ENCODE measurements at regions not wholly inside any gene's neighbourhood (a gene's known extent, or its start where the extent isn't known, plus 50 kb on each side); places are given as distances from the start of the nearest gene placed in this dataset.

GRCh38 chr17:53949473-53950090 is 126.9 kb downstream of the KIF2B start:
- H3K27me3 ChIP-seq = no peaks in the 10 kb centered on the region
- no peaks in the 10 kb centered on the region for H3K4me1 ChIP-seq
- no peak overlapping the region for H3K27ac ChIP-seq
- H3K9me3 ChIP-seq (replicated peaks) = no peaks in the 10 kb centered on the region
- H3K4me3 ChIP-seq = no peak overlapping the region
- DNase-seq = no peak
- H3K36me3 ChIP-seq = no peaks in the 10 kb centered on the region

GRCh38 chr17:53950207-53950857 is 127.6 kb downstream of the KIF2B start:
- H3K27ac ChIP-seq = no peak overlapping the region
- no peaks in the 10 kb centered on the region for H3K9me3 ChIP-seq (replicated peaks)
- DNase-seq = peak in 1 of 2 experiments; percentile 24
- H3K4me1 ChIP-seq = no peaks in the 10 kb centered on the region
- H3K27me3 ChIP-seq = no peaks in the 10 kb centered on the region
- no peak overlapping the region for H3K4me3 ChIP-seq
- H3K36me3 ChIP-seq = no peaks in the 10 kb centered on the region

- Histone ChIP-seq H3K27ac (no peak overlapping the region), H3K36me3 (no peaks in the 10 kb centered on the region), H3K27me3 (no peaks in the 10 kb centered on the region), H3K9me3 (replicated peaks) (no peaks in the 10 kb centered on the region), H3K4me3 (no peak overlapping the region), H3K4me1 (no peaks in the 10 kb centered on the region)
- no peak for DNase-seq
These were observed 128.1 kb downstream of the KIF2B start for GRCh38 chr17:53950858-53951250.

- no peaks in the 10 kb centered on the region for H3K4me1 ChIP-seq
- no peaks in the 10 kb centered on the region for H3K9me3 ChIP-seq (replicated peaks)
- H3K27me3 ChIP-seq = no peaks in the 10 kb centered on the region
- H3K27ac ChIP-seq = no peak overlapping the region
- DNase-seq = no peak
- H3K36me3 ChIP-seq = no peaks in the 10 kb centered on the region
- H3K4me3 ChIP-seq = no peak overlapping the region
These were observed 148.6 kb downstream of the KIF2B start for GRCh38 chr17:53971361-53971760.

GRCh38 chr17:53979991-53980390 is 157.3 kb downstream of the KIF2B start:
- no peak overlapping the region for H3K27ac ChIP-seq
- no peaks in the 10 kb centered on the region for H3K4me1 ChIP-seq
- no peaks in the 10 kb centered on the region for H3K27me3 ChIP-seq
- H3K36me3 ChIP-seq = no peaks in the 10 kb centered on the region
- no peak for DNase-seq
- no peaks in the 10 kb centered on the region for H3K9me3 ChIP-seq (replicated peaks)
- H3K4me3 ChIP-seq = no peak overlapping the region

- no peaks in the 10 kb centered on the region for H3K27me3 ChIP-seq
- no peaks in the 10 kb centered on the region for H3K4me1 ChIP-seq
- no peak for DNase-seq
- H3K27ac ChIP-seq = no peak overlapping the region
- no peaks in the 10 kb centered on the region for H3K9me3 ChIP-seq (replicated peaks)
- no peaks in the 10 kb centered on the region for H3K36me3 ChIP-seq
- no peak overlapping the region for H3K4me3 ChIP-seq
These were observed 173.4 kb downstream of the KIF2B start for GRCh38 chr17:53996131-53996530.

GRCh38 chr17:53996890-53997289 is 174.2 kb downstream of the KIF2B start:
- DNase-seq = no peak
- no peak overlapping the region for H3K4me3 ChIP-seq
- no peaks in the 10 kb centered on the region for H3K4me1 ChIP-seq
- no peaks in the 10 kb centered on the region for H3K27me3 ChIP-seq
- no peaks in the 10 kb centered on the region for H3K36me3 ChIP-seq
- no peak overlapping the region for H3K27ac ChIP-seq
- H3K9me3 ChIP-seq (replicated peaks) = no peaks in the 10 kb centered on the region

GRCh38 chr17:54007855-54008254 is 185.1 kb downstream of the KIF2B start:
- DNase-seq = no peak
- Histone ChIP-seq H3K36me3 (no peaks in the 10 kb centered on the region), H3K4me3 (no peak overlapping the region), H3K27ac (no peak overlapping the region), H3K27me3 (no peaks in the 10 kb centered on the region), H3K9me3 (replicated peaks) (no peaks in the 10 kb centered on the region), H3K4me1 (no peaks in the 10 kb centered on the region)

- DNase-seq = no peak
- Histone ChIP-seq H3K27ac (no peak overlapping the region), H3K4me3 (no peak overlapping the region), H3K4me1 (no peaks in the 10 kb centered on the region), H3K27me3 (no peaks in the 10 kb centered on the region), H3K9me3 (replicated peaks) (no peaks in the 10 kb centered on the region), H3K36me3 (no peaks in the 10 kb centered on the region)
These were observed 186.8 kb downstream of the KIF2B start for GRCh38 chr17:54009502-54009901.

GRCh38 chr17:54013072-54013471 is 190.3 kb downstream of the KIF2B start:
- no peak overlapping the region for H3K4me3 ChIP-seq
- no peaks in the 10 kb centered on the region for H3K4me1 ChIP-seq
- no peaks in the 10 kb centered on the region for H3K27me3 ChIP-seq
- no peak overlapping the region for H3K27ac ChIP-seq
- DNase-seq = no peak
- H3K36me3 ChIP-seq = no peaks in the 10 kb centered on the region
- H3K9me3 ChIP-seq (replicated peaks) = no peaks in the 10 kb centered on the region

GRCh38 chr17:54015734-54016133 is 193.0 kb downstream of the KIF2B start:
- no peak for DNase-seq
- Histone ChIP-seq H3K27me3 (no peaks in the 10 kb centered on the region), H3K36me3 (no peaks in the 10 kb centered on the region), H3K4me1 (no peaks in the 10 kb centered on the region), H3K27ac (no peak overlapping the region), H3K9me3 (replicated peaks) (no peaks in the 10 kb centered on the region), H3K4me3 (no peak overlapping the region)

- H3K27ac ChIP-seq = no peak overlapping the region
- H3K36me3 ChIP-seq = no peaks in the 10 kb centered on the region
- no peaks in the 10 kb centered on the region for H3K27me3 ChIP-seq
- no peaks in the 10 kb centered on the region for H3K9me3 ChIP-seq (replicated peaks)
- H3K4me1 ChIP-seq = no peaks in the 10 kb centered on the region
- no peak overlapping the region for H3K4me3 ChIP-seq
- DNase-seq = no peak
These were observed 198.7 kb downstream of the KIF2B start for GRCh38 chr17:54021418-54021817.

GRCh38 chr17:54028986-54029580 is 206.4 kb downstream of the KIF2B start:
- no peaks in the 10 kb centered on the region for H3K4me1 ChIP-seq
- no peak overlapping the region for H3K4me3 ChIP-seq
- no peak for DNase-seq
- no peaks in the 10 kb centered on the region for H3K27me3 ChIP-seq
- H3K9me3 ChIP-seq (replicated peaks) = no peaks in the 10 kb centered on the region
- H3K27ac ChIP-seq = no peak overlapping the region
- no peaks in the 10 kb centered on the region for H3K36me3 ChIP-seq

GRCh38 chr17:54029986-54030385 is 207.3 kb downstream of the KIF2B start:
- Histone ChIP-seq H3K4me1 (no peaks in the 10 kb centered on the region), H3K9me3 (replicated peaks) (no peaks in the 10 kb centered on the region), H3K27me3 (no peaks in the 10 kb centered on the region), H3K36me3 (no peaks in the 10 kb centered on the region), H3K27ac (no peak overlapping the region), H3K4me3 (no peak overlapping the region)
- no peak for DNase-seq

GRCh38 chr17:54046570-54046969 is 223.8 kb downstream of the KIF2B start:
- Histone ChIP-seq H3K9me3 (replicated peaks) (no peaks in the 10 kb centered on the region), H3K27ac (no peak overlapping the region), H3K36me3 (no peaks in the 10 kb centered on the region), H3K27me3 (no peaks in the 10 kb centered on the region), H3K4me1 (no peaks in the 10 kb centered on the region), H3K4me3 (no peak overlapping the region)
- no peak for DNase-seq

GRCh38 chr17:54063639-54064038 is 240.9 kb downstream of the KIF2B start:
- no peaks in the 10 kb centered on the region for H3K4me1 ChIP-seq

More at GRCh38 chr17:54063639-54064038, 240.9 kb downstream of the KIF2B start:
- H3K27ac ChIP-seq = no peak overlapping the region
- no peaks in the 10 kb centered on the region for H3K9me3 ChIP-seq (replicated peaks)
- no peaks in the 10 kb centered on the region for H3K27me3 ChIP-seq
- no peak for DNase-seq
- H3K4me3 ChIP-seq = no peak overlapping the region
- no peaks in the 10 kb centered on the region for H3K36me3 ChIP-seq
